Osteocyte (in vitro differentiated cells): ENCODE measurements at regions not wholly inside any gene's neighbourhood (a gene's known extent, or its start where the extent isn't known, plus 50 kb on each side); places are given as distances from the start of the nearest gene placed in this dataset.

Experiments
- DNase-seq: peaks from one replicate; pipeline ENCODE4 v3.0.0; 2021; ENCODE audit warnings: mixed read lengths; ENCODE audit not compliant: unreplicated experiment; ENCODE audit errors: extremely low spot score
- H3K27ac Mint-ChIP-seq: one replicate; pipeline ENCODE4 v1.8.0; 2021; ENCODE audit warnings: mild to moderate bottlenecking, mixed read lengths; ENCODE audit not compliant: unreplicated experiment
- H3K27me3 Mint-ChIP-seq: one replicate; pipeline ENCODE4 v1.8.0; 2021; ENCODE audit warnings: mixed read lengths; ENCODE audit not compliant: unreplicated experiment
- H3K36me3 Mint-ChIP-seq: one replicate; pipeline ENCODE4 v1.8.0; 2021; ENCODE audit warnings: mixed read lengths; ENCODE audit not compliant: unreplicated experiment
- H3K4me1 Mint-ChIP-seq: one replicate; pipeline ENCODE4 v1.8.0; 2021; ENCODE audit warnings: mixed read lengths; ENCODE audit not compliant: unreplicated experiment
- H3K4me3 Mint-ChIP-seq: one replicate; pipeline ENCODE4 v1.8.0; 2021; ENCODE audit warnings: mild to moderate bottlenecking, moderate library complexity, mixed read lengths; ENCODE audit not compliant: unreplicated experiment
- H3K9me3 Mint-ChIP-seq: one replicate; pipeline ENCODE4 v1.8.0; 2021; ENCODE audit warnings: mixed read lengths; ENCODE audit not compliant: unreplicated experiment
- CTCF ChIP-seq: fragments of 200-600 bp; sonication (generic); IDR thresholded peaks from 2 replicates; pipeline ENCODE4 v1.5.0; 2021; ENCODE audit warnings: antibody characterized with exemption, mild to moderate bottlenecking, moderate library complexity

GRCh38 chr4:42347076-42347475 is 50.2 kb upstream of the SHISA3 start:
- no peaks in the 10 kb centered on the region for H3K36me3 Mint-ChIP-seq
- peaks cover 2% of the 10 kb centered on the region for H3K4me1 Mint-ChIP-seq
- H3K4me3 Mint-ChIP-seq = no peak overlapping the region
- no peaks in the 10 kb centered on the region for H3K27me3 Mint-ChIP-seq
- TF ChIP-seq CTCF = no peak
- H3K9me3 Mint-ChIP-seq = no peaks in the 10 kb centered on the region
- no peak for DNase-seq
- no peak overlapping the region for H3K27ac Mint-ChIP-seq
